ENCODE measurements at regions not wholly inside any gene's neighbourhood (a gene's known extent, or its start where the extent isn't known, plus 50 kb on each side); places are given as distances from the start of the nearest gene placed in this dataset.

DNA sequence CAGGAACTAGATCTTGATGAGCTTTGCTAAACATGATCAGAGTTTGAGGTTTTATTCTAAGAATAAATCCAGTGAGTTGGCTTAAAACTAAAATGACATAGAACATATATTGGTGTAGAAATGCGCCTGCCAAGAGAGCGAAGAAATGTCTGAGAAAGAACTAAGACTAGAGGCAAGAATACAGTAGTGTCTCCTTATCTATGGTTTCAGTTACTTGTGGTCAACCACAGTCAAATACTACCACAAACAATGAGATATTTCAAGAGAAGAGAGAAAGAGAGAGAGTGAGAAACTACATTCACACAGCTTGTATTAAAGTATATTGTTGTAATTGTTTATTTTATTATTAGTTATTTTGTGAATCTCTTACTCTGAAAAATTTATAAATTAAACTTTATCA, 254.4 kb upstream of the CDH10 start:
- ChIA-PET CTCF (no interaction called here), POLR2A (no interaction called here)
- Histone ChIP-seq H3K4me3 (ENCODE audit: low read depth, low read length) (no peak overlapping the region), H3K4me1 (no peaks in the 10 kb centered on the region), H3K27me3 (replicated peaks; ENCODE audit: control insufficient read depth, insufficient read depth, low read length) (no peaks in the 10 kb centered on the region), H3K9me3 (no peaks in the 10 kb centered on the region), H3K36me3 (ENCODE audit: control insufficient read depth, insufficient read depth, low read length) (no peaks in the 10 kb centered on the region)
- TF ChIP-seq, protein P1, sequence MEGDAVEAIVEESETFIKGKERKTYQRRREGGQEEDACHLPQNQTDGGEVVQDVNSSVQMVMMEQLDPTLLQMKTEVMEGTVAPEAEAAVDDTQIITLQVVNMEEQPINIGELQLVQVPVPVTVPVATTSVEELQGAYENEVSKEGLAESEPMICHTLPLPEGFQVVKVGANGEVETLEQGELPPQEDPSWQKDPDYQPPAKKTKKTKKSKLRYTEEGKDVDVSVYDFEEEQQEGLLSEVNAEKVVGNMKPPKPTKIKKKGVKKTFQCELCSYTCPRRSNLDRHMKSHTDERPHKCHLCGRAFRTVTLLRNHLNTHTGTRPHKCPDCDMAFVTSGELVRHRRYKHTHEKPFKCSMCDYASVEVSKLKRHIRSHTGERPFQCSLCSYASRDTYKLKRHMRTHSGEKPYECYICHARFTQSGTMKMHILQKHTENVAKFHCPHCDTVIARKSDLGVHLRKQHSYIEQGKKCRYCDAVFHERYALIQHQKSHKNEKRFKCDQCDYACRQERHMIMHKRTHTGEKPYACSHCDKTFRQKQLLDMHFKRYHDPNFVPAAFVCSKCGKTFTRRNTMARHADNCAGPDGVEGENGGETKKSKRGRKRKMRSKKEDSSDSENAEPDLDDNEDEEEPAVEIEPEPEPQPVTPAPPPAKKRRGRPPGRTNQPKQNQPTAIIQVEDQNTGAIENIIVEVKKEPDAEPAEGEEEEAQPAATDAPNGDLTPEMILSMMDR (IDR thresholded peaks at IDR 0.05; ENCODE audit: insufficient read depth in 1 of 2, low read depth in 1 of 2, low read length in 1 of 2, severe bottlenecking in 1 of 2, unreplicated experiment in 1 of 2), result no peak
- no peaks in the 10 kb centered on the region for H3K4me1 Mint-ChIP-seq (ENCODE audit: low read depth, unreplicated experiment)
- no peak overlapping the region for H3K4me3 Mint-ChIP-seq (ENCODE audit: unreplicated experiment)
- no peak overlapping the region for H3K27ac Mint-ChIP-seq (ENCODE audit: unreplicated experiment)
- no peaks in the 10 kb centered on the region for H3K27me3 Mint-ChIP-seq (ENCODE audit: insufficient read depth, unreplicated experiment)
- no peaks in the 10 kb centered on the region for H3K36me3 Mint-ChIP-seq (ENCODE audit: insufficient read depth, unreplicated experiment)
- no peaks in the 10 kb centered on the region for H3K9me3 Mint-ChIP-seq (ENCODE audit: unreplicated experiment)
- intact Hi-C loops (cut with micrococcal nuclease; ENCODE audit: unreplicated experiment), result no loop called here
- no TSS peak for BruUV-seq (replicated peaks)
- DNase-seq, result no peak

DNA sequence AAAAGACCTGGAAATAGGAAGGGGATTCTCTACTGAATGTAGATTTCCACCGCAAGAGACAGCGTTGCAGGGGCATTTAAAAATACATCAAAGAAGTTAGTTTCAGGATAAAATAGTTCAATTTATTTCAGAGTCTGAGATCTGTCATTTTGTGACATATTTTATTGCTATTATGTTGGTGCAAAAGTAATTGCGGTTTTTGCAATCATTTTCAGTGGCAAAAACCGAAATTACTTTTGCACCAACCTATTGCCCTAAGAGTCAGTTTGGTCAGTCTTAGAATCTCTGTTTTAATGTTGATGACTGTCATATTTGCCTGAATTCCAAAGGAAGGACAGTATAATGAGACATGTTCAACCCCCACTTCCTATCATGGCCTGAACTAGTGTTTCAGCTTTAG, 219.5 kb upstream of the CDH10 start:
- Histone ChIP-seq H3K4me1 (no peaks in the 10 kb centered on the region), H3K9me3 (no peaks in the 10 kb centered on the region; the same call in 1 of the 2 replicates), H3K27me3 (replicated peaks; ENCODE audit: control insufficient read depth, insufficient read depth, low read length) (no peaks in the 10 kb centered on the region), H3K4me3 (ENCODE audit: low read depth, low read length) (no peak overlapping the region), H3K36me3 (ENCODE audit: control insufficient read depth, insufficient read depth, low read length) (no peaks in the 10 kb centered on the region)
- BruUV-seq (replicated peaks), result no TSS peak
- ChIA-PET CTCF (no interaction called here), POLR2A (no interaction called here)
- no peak overlapping the region for H3K4me3 Mint-ChIP-seq (ENCODE audit: unreplicated experiment)
- no peaks in the 10 kb centered on the region for H3K36me3 Mint-ChIP-seq (ENCODE audit: insufficient read depth, unreplicated experiment)
- H3K4me1 Mint-ChIP-seq (ENCODE audit: low read depth, unreplicated experiment), result no peaks in the 10 kb centered on the region
- H3K9me3 Mint-ChIP-seq (ENCODE audit: unreplicated experiment), result no peaks in the 10 kb centered on the region
- intact Hi-C loops (cut with micrococcal nuclease; ENCODE audit: unreplicated experiment), result no loop called here
- no peaks in the 10 kb centered on the region for H3K27me3 Mint-ChIP-seq (ENCODE audit: insufficient read depth, unreplicated experiment)
- H3K27ac Mint-ChIP-seq (ENCODE audit: unreplicated experiment), result no peak overlapping the region
- TF ChIP-seq, protein P1 (IDR thresholded peaks at IDR 0.05; ENCODE audit: insufficient read depth in 1 of 2, low read depth in 1 of 2, low read length in 1 of 2, severe bottlenecking in 1 of 2, unreplicated experiment in 1 of 2), result no peak
- DNase-seq, result no peak

DNA sequence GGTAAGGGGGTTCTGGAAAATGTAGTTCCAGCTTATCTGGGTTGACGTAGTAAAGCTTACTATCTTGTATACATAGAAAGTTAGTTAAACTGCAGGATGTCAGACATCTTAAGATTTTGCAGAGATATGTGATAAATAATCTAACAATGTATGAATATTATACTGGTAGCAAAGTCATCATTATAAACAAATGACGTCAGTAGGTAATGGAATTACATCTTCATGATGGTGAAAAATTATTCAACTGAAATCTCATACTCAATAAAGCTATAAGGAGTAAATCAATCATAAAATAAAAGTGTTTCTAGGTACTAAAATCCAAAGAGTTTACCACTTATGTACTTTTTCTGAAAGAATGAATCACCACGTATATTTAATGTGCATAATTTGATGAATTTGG, 217.3 kb upstream of the CDH10 start:
- BruUV-seq (replicated peaks), result no TSS peak
- Mint-ChIP-seq H3K4me1 (ENCODE audit: low read depth, unreplicated experiment) (no peaks in the 10 kb centered on the region), H3K27ac (ENCODE audit: unreplicated experiment) (no peak overlapping the region), H3K9me3 (ENCODE audit: unreplicated experiment) (no peaks in the 10 kb centered on the region), H3K36me3 (ENCODE audit: insufficient read depth, unreplicated experiment) (no peaks in the 10 kb centered on the region), H3K27me3 (ENCODE audit: insufficient read depth, unreplicated experiment) (no peaks in the 10 kb centered on the region), H3K4me3 (ENCODE audit: unreplicated experiment) (no peak overlapping the region)
- no peaks in the 10 kb centered on the region for H3K36me3 ChIP-seq (ENCODE audit: control insufficient read depth, insufficient read depth, low read length)
- ChIA-PET CTCF (no interaction called here), POLR2A (no interaction called here)
- no peaks in the 10 kb centered on the region; the same call in 1 of the 2 replicates for H3K9me3 ChIP-seq
- H3K4me1 ChIP-seq, result no peaks in the 10 kb centered on the region
- TF ChIP-seq, protein P1 (IDR thresholded peaks at IDR 0.05; ENCODE audit: insufficient read depth in 1 of 2, low read depth in 1 of 2, low read length in 1 of 2, severe bottlenecking in 1 of 2, unreplicated experiment in 1 of 2), result no peak
- no peak overlapping the region for H3K4me3 ChIP-seq (ENCODE audit: low read depth, low read length)
- H3K27me3 ChIP-seq (replicated peaks; ENCODE audit: control insufficient read depth, insufficient read depth, low read length), result no peaks in the 10 kb centered on the region
- intact Hi-C loops (cut with micrococcal nuclease; ENCODE audit: unreplicated experiment), result no loop called here
- no peak for DNase-seq
